ENCODE measurements at regions not wholly inside any gene's neighbourhood (a gene's known extent, or its start where the extent isn't known, plus 50 kb on each side); places are given as distances from the start of the nearest gene placed in this dataset.
"Not testable (repeated sequence)": the region's sequence is repeated elsewhere in the genome, so short reads cannot be mapped to it uniquely, and the experiment has no call there.

GRCh38 chr5:109998726-109999125 is 309.0 kb downstream of the MAN2A1 start:
- no peaks in the 10 kb centered on the region for H3K27me3 ChIP-seq (ENCODE audit: insufficient read depth, poor library complexity, severe bottlenecking)
- H3K4me3 ChIP-seq (replicated peaks; ENCODE audit: insufficient read depth, low read length), result no peak overlapping the region
- no peak overlapping the region for H3K27ac ChIP-seq (replicated peaks)
- DNase-seq (ENCODE audit: low read depth in 1 of 2, low spot score in 1 of 2), result no peak
- TF ChIP-seq SPI1 (IDR thresholded peaks at IDR 0.05; ENCODE audit: borderline replicate concordance, low read depth), result no peak
- no peak for TF ChIP-seq REST (IDR thresholded peaks at IDR 0.05; ENCODE audit: insufficient replicate concordance, low read depth)
- no peak for TF ChIP-seq CTCF (IDR thresholded peaks at IDR 0.05; ENCODE audit: insufficient read depth, low read length)
- no peak for TF ChIP-seq POLR2AphosphoS5 (IDR thresholded peaks at IDR 0.05; ENCODE audit: low read depth)
- TF ChIP-seq GABPA (IDR thresholded peaks at IDR 0.05; ENCODE audit: low read depth), result no peak

GRCh38 chr5:110001648-110002047 is 311.9 kb downstream of the MAN2A1 start:
- no peak for DNase-seq (ENCODE audit: low read depth in 1 of 2, low spot score in 1 of 2)
- H3K27ac ChIP-seq (replicated peaks), result no peak overlapping the region

GRCh38 chr5:110002652-110003051 is 312.9 kb downstream of the MAN2A1 start:
- H3K27me3 ChIP-seq (ENCODE audit: insufficient read depth, poor library complexity, severe bottlenecking), result no peaks in the 10 kb centered on the region
- H3K4me3 ChIP-seq (replicated peaks; ENCODE audit: insufficient read depth, low read length), result no peak overlapping the region
- DNase-seq (ENCODE audit: low read depth in 1 of 2, low spot score in 1 of 2), result no peak
- TF ChIP-seq GABPA (IDR thresholded peaks at IDR 0.05; ENCODE audit: low read depth) (no peak), POLR2AphosphoS5 (IDR thresholded peaks at IDR 0.05; ENCODE audit: low read depth) (no peak), REST (IDR thresholded peaks at IDR 0.05; ENCODE audit: insufficient replicate concordance, low read depth) (no peak), CTCF (IDR thresholded peaks at IDR 0.05; ENCODE audit: insufficient read depth, low read length) (no peak), SPI1 (IDR thresholded peaks at IDR 0.05; ENCODE audit: borderline replicate concordance, low read depth) (no peak)
- H3K27ac ChIP-seq (replicated peaks), result no peak overlapping the region

More at GRCh38 chr5:110001648-110002047, 311.9 kb downstream of the MAN2A1 start:
- no peak overlapping the region for H3K4me3 ChIP-seq (replicated peaks; ENCODE audit: insufficient read depth, low read length)
- TF ChIP-seq CTCF (IDR thresholded peaks at IDR 0.05; ENCODE audit: insufficient read depth, low read length), result no peak
- TF ChIP-seq SPI1 (IDR thresholded peaks at IDR 0.05; ENCODE audit: borderline replicate concordance, low read depth), result no peak
- no peak for TF ChIP-seq REST (IDR thresholded peaks at IDR 0.05; ENCODE audit: insufficient replicate concordance, low read depth)
- TF ChIP-seq POLR2AphosphoS5 (IDR thresholded peaks at IDR 0.05; ENCODE audit: low read depth), result no peak
- TF ChIP-seq GABPA (IDR thresholded peaks at IDR 0.05; ENCODE audit: low read depth), result no peak
- no peaks in the 10 kb centered on the region for H3K27me3 ChIP-seq (ENCODE audit: insufficient read depth, poor library complexity, severe bottlenecking)

- DNase-seq (ENCODE audit: low read depth in 1 of 2, low spot score in 1 of 2); H3K27me3 ChIP-seq (ENCODE audit: insufficient read depth, poor library complexity, severe bottlenecking); H3K27ac ChIP-seq (replicated peaks); H3K4me3 ChIP-seq (replicated peaks; ENCODE audit: insufficient read depth, low read length): not testable (repeated sequence)
Observed at GRCh38 chr5:110005907-110006562, 316.3 kb downstream of the MAN2A1 start.
